Activated CD4-positive, alpha-beta T cell treated with anti-CD3 and anti-CD28 coated beads, Interleukin-10, Interleukin-2, amounts not matched to agents 100 ng/mL and 50 ng/mL, durations not matched to agents 16 hours and 8 hours (primary cell): ENCODE measurements at regions not wholly inside any gene's neighbourhood (a gene's known extent, or its start where the extent isn't known, plus 50 kb on each side); places are given as distances from the start of the nearest gene placed in this dataset.
"Not testable (repeated sequence)": the region's sequence is repeated elsewhere in the genome, so short reads cannot be mapped to it uniquely, and the experiment has no call there.

ENCODE experiments used
- DNase-seq: peaks from one replicate; pipeline ENCODE4 v3.0.0-alpha.2; 2020

- no peak for DNase-seq
These were observed 148.7 kb downstream of the MEX3B start for GRCh38 chr15:81897057-81897677.

DNA sequence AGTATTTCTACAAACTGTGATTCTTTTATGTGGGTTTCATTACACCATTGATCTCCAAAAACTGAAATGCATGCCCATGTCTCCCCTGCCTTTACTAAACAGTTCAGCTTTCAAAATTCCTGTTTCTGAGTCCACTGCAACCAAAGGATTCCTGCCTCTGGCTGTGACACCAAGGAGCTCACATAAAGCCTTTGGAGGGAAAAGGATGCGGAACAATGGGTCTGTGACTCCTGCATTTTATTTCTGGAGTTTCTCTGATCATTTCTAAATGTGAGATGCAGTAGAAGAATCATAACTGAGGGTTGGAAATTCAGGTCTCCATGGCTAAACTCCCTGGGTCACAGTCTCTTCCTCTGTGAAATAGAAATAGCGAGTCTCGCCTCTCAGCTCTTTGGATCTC is 149.5 kb downstream of the MEX3B start:
- DNase-seq: no peak

DNA sequence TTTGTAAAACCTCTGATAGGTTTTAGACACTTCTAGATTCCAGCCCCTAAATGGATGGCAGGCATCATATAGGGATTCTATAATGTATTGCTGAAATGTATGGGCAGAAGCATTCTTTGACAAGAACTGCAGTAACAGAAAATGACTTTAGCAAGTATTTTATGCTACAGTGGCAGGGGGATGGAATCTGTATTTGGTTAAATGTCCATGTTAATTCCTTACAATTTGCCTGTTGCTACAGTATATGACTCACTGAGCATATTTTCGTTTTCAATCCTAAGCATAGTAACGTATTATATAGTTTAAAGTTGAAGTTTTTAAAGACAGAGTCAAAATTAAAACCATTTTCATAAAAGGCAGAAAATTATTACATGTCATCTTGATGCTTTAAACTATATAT is 150.1 kb downstream of the MEX3B start:
- DNase-seq: no peak

DNA sequence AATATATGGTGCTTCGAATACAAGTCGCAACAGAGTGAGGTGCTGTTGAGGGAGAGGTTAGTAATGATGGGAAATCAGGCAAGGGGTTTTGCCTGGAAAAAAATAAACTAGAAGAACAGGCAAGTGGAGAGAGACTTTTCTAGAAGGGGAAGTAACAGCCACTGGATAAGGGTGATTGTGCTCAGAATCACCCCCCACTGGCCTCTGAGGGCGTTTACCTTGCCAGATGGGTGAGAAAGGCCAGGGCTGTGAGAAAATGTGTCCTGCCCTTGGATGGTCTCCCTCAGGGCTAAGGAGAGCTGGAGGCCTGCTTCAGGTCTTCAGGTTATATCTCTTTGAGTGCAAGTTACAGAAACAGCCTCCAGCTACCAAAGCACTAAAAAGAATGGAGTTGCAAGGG is 151.8 kb downstream of the MEX3B start:
- no peak for DNase-seq

DNA sequence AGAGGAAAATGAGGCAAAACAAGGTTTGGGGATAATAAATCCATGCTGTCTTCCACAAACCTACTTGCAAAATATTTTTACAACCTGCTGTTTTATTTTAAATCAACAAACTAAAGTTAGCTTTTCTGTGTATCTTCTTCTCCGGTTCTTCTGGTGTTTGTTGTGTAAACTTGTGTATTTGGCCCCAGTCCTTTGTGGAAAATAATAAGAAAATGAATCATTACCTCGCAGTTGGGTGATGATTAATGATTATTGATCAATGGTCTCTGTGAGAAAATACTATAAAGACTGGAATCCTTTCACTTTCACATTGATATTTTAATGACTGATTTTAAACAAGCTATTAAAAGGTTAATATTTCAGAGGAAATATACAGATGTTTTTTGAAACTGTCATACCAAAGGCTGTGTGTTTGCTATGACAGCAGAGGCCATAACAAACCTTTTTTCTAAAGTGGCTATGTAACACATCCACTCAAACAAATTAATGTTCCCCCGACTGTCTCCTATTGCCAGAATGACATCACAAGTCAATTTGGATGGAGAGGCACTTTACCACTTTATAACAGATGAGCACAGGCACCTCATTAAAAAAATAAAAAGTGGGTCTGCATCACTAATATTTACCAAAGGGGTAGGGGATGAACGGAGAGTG is 152.5 kb downstream of the MEX3B start:
- no peak for DNase-seq

- no peak for DNase-seq
These were observed 155.3 kb downstream of the MEX3B start for GRCh38 chr15:81890496-81890895.

DNA sequence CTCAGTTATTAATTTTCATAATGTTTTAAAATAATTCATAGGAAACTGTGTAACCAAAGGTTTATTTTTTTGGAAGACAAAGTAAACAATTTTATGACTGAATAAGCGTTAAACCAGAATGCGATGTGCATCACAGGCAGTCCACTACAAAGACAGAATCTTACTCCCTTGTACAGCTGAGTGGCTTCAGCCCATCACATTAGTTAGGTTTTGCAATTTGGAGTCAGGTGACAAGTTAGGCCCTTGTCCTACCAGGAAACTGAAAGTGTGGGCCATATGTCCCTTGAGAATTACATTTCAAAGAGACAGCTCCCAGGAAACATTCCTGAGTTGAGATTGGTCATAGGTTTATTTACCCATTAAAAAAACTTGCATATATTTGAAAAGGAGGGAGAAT is 156.3 kb downstream of the MEX3B start:
- no peak for DNase-seq

GRCh38 chr15:81888748-81889484 is 156.9 kb downstream of the MEX3B start:
- DNase-seq: no peak

DNA sequence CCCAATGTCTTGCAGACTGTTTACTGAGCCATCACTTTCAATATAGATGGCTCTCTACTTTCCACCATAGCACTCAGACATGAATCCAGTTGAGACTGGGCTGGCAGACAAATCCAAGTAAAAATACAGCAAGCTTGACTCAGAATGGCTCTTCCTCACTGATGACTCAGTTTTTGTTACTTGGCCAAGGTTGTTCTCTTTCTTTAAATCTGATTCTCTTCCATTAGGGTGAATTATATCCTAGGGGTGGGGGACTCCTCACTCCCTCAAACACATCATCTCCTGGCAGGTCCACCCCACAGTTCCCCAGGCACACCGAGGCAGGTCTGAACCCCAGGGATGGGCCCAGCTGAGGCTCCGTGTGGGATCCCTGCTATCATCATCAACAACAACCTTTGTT is 157.9 kb downstream of the MEX3B start:
- DNase-seq: no peak

DNA sequence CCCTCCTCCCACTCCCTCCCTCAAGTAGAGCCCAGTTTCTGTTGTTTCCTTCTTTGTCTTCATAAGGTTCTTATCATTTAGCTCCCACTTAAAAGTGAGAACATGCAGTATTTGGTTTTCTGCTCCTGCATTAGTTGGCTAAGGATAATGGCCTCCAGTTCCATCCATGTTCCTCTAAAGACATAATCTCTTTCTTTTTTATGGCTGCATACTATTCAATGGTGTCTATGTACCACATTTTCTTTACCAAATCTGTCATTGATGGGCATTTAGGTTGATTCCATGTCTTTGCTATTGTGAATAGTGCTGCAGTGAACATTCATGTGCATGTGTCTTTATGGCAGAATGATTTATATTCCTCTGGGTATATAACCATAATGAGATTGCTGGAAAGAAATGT is 158.6 kb downstream of the MEX3B start:
- DNase-seq: not testable (repeated sequence)

DNA sequence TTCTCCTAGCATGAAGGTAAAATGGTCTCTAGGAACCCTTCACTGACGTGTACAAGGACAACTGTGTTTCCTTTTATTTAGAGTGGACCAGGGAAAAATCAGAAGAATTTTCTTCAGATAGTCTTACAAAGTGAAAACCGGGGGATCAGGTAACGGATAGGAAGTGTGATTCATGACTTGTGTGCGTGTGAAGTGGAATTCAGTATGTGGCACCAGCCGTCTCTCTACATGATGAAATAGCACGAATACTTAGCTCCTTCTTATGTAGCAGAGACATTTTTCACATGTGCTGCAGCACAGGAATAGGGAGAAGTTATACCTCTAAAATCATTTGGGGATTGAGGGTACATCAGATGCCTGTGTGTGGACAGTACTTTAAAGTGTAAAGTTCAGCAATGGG is 159.2 kb downstream of the MEX3B start:
- DNase-seq: no peak

GRCh38 chr15:81886080-81886479 is 159.7 kb downstream of the MEX3B start:
- DNase-seq: no peak

GRCh38 chr15:81885135-81885534 is 160.7 kb downstream of the MEX3B start:
- DNase-seq: no peak

DNA sequence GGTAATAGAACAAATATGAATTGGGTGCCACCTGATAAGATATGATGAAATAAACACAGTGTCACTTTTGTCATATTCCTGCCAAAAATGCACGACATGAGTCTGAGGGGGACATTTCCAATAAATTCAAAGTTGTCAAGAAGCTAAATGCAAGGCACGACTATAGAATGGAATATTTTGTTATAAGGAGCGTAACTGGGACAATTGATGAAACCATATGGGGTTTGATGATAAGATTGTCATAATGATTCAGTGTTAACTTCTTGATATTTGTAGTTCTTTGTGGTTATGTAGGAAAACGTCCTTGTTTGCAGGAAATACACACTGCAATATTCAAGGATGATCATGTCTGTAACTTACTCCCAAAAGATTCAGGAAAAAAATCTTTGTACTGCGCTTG is 163.3 kb downstream of the MEX3B start:
- DNase-seq: no peak

DNA sequence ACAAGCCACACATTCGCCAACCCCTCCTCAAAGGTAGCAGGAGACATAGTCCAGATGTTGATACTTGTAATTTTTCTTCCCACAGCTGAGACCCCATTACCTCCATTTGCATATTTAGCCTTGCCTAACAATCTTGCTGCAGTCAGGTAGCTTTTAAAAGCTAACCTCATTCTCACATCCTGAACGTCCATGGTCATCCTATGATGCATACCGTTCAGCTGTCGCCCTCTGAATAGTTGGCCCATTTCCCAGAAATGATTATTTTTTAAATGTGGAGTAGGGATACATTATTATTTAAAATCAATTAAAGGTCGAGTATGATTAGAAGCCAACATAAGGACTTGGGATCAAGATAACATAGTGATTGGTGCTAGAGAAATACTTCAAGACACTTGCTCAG is 165.0 kb downstream of the MEX3B start:
- no peak for DNase-seq

DNA sequence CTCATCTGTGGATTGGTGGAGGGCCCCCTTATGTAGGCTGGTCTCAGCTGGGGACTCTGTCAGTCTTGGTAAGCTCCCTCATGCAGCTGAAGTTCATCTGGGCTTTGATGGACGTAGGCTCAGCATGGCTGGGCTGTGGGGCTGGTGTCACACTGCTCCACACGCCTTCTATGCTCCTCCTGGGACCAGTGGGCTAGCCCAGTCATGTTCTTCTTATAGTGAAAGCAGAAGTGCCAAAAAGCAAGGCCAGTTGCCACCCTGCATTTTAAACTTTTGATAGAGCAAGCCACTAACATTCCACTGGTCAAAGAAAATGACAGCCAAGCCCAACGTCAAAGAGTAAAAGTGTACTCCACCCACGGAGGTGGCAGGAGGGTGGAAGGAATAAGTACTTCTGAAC is 165.5 kb downstream of the MEX3B start:
- DNase-seq: no peak

GRCh38 chr15:81875717-81876116 is 170.1 kb downstream of the MEX3B start:
- DNase-seq: not testable (repeated sequence)

DNA sequence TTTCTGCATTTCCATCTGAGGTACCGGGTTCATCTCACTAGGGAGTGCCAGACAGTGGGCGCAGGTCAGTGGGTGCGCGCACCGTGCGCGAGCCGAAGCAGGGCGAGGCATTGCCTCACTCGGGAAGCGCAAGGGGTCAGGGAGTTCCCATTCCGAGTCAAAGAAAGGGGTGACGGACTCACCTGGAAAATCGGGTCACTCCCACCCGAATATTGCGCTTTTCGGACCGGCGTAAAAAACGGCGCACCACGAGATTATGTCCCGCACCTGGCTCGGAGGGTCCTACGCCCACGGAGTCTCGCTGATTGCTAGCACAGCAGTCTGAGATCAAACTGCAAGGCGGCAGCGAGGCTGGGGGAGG is 175.1 kb downstream of the MEX3B start:
- not testable (repeated sequence) for DNase-seq

- DNase-seq: not testable (repeated sequence)
These were observed 175.6 kb downstream of the MEX3B start for GRCh38 chr15:81870062-81870745.

GRCh38 chr15:81869161-81869954 is 176.5 kb downstream of the MEX3B start:
- no peak for DNase-seq

DNA sequence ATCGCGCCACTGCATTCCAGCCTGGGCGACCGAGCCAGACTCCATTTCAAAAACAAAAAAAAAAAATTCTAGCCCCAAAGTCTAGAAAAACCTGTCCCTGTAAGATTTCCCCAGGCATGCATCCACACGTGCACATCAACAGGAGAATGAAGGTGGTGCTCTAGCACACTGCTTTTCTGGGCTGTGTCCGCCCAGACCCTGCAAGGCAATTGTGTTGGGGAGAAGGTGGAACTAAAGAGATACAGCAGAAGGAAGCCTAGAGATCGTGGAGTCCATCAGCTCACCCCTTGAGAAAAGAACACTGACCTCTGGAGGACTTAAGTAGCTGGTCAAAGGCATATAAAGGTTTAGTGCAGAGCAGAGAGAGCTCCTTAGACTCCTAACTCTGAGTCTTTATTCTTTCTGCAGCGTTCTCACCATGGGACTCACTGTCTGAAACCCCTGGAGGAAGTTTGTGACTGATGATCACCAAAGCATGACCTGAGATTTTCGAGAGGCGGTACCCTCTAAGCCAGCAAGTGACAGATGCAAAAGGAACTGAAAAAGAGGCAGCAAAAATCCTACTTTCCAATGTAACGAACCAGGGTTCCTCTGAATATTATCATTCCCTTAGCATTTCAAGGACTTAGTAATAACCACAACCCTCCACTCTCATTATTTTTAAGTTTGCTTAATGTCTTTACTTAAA is 179.8 kb downstream of the MEX3B start:
- no peak for DNase-seq

- DNase-seq: no peak
These were observed 182.7 kb downstream of the MEX3B start for GRCh38 chr15:81863162-81863561.
